HG02759 (cell line): ENCODE measurements at regions not wholly inside any gene's neighbourhood (a gene's known extent, or its start where the extent isn't known, plus 50 kb on each side); places are given as distances from the start of the nearest gene placed in this dataset.

Experiments
- ATAC-seq: cut with Tn5 transposase; IDR thresholded peaks from one replicate; pipeline ENCODE4 v1.9.1; 2021; ENCODE audit warnings: mild to moderate bottlenecking, moderate library complexity; ENCODE audit not compliant: unreplicated experiment

DNA sequence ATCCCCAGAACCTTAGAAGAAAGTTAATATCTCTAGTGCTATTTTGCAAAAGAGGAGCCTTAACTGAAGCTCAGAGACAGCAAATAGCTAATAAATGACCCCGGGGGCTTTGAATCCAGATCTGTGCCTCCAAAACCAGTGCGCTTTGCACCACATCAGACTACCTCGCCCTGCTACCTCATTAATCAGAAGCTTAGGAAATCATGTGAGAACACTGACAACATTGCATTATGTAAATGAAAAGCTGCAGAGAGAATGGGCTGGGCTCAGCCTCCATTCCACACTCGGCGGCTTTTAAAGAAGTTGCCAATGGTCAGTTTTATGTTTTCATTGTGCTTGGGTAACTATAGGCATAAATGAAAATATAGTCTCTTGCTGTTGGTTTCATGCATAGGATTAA, 54.0 kb upstream of the STMND1 start:
- no peak for ATAC-seq

DNA sequence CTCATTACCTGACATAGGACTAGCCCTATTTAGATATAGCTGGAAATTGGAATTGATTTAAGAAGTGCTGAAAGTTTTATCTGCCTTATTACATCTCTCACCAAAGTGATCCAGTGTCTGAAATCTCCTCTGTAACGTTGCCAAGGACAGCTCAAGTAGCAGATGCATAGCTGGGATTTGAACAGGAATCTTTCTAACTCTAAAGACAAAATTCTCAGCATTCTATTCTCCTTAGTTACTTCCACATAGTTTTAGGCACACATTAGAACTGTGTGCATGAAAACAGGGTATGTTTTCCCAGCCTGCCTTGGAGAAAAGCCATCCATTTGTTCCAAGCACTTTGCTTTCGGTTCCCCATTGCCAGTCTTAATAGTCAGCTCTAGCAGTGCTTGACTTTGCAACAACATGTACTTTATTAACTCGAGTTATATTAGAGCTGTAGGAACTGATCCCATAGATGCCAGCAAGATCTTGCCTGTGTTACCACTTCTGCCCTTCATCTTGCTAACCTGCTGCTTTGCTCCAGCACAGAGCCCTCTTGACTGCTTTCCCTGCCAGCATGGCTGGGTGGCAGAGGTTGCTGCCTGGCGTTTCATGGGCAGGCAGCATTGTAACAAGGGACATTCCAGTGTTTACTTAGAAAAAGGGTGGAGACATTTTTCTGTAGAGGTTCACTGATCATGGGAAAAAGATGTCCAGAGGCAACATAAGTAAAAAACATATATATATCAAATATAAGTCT, 56.1 kb upstream of the STMND1 start:
- ATAC-seq, result no peak

DNA sequence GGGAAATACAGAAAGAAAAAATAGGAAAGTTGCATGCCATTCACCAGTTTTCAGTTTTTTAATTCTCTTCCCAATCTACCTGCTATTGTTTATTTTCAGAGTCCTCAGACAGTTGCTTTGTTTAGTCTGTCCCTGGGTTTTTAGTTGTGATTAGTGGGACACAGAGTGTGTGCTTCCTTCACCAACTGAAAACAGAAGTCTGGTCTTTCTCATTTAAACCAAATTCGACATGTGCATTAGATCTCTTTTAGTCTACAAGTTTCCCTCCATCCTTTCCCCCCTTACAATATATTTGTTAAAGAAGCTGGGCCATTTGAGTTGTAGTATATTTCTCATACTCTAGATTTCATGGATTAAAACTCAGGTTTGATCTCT, 58.7 kb upstream of the STMND1 start:
- ATAC-seq, result no peak

DNA sequence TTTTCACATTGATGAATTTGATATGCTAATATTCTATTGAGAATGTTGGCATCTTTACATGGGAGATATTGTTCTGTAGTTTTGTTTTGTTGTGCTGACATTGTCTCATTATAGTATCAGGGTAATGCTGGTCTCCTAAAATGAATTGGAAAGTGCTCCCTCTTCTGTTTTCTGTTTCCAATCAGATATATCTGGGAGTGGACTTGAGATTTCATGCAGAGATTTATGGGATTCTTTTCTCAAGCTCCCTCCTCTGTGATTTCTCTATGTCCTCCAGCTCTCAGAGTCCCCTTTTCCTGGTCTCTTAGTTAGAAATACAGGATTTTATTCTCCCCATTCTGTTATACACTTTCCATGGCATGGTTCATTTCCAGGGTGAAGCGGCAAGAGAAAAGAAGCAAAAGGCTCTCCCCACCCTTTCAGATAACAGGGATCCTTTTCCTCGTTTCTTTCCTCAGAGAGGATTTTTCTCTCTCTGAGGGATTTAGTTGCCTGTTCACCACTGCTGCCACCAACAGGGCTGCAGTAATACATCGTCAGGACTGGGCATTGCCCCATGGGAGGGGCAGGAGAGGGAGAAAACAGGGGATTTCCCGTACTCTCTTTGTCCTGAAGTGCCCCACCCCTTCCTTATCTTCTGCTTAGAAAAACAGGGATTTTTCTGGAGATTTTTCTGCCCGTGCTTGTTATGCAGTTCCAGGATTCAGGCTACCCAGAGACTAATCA, 59.3 kb upstream of the STMND1 start:
- ATAC-seq, result no peak

DNA sequence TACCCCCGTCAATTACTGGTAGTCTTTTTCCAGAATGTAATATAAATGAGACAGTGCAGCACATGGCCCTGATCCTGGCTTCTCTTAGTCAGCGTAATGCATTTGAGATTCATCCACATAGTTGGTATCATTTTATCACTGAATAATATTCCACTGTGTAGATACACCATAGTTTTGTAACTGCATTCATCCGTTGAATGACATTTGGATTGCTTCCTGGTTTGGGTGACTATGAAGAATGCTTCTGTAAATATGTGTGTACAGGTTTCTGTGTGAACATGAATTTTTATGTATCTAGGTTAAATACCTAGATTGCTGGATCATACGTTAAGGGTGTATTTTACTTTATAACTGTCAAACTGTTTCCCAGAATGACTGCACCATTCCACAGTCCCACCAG, 62.6 kb upstream of the STMND1 start:
- ATAC-seq, result no peak

DNA sequence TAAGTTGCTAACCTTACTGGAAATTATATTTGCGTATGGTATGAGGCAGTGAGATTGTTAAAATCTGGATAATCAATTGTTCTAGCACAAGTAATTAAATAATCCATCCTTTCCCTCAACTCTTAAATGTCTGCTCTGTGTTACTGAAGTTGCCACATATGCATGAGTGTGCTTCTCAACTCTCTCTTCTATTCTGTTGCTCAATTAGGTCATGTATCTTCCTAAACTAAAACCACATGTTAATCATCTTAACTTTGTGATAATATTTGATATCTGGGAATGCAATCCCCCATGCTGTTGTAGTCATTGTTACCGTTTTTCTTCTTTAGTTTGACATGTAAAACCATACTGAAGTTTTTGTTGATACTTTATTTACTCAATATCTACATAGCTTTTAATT, 63.5 kb upstream of the STMND1 start:
- no peak for ATAC-seq

DNA sequence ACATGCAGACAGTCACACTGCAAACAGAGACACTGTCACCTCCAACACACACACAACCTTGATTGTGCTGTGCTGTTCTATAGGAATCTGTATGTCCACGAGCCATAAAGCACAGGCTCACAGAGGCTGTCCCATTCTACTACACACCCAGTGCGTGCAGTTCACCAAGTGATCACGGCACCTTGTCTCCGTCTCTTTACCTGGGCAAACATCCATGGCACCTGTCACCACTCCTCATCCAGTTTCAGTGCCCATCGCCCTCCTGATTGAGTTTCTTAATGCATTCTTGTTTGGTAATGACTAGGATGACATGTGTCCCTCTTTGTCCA, 65.8 kb upstream of the STMND1 start:
- no peak for ATAC-seq

DNA sequence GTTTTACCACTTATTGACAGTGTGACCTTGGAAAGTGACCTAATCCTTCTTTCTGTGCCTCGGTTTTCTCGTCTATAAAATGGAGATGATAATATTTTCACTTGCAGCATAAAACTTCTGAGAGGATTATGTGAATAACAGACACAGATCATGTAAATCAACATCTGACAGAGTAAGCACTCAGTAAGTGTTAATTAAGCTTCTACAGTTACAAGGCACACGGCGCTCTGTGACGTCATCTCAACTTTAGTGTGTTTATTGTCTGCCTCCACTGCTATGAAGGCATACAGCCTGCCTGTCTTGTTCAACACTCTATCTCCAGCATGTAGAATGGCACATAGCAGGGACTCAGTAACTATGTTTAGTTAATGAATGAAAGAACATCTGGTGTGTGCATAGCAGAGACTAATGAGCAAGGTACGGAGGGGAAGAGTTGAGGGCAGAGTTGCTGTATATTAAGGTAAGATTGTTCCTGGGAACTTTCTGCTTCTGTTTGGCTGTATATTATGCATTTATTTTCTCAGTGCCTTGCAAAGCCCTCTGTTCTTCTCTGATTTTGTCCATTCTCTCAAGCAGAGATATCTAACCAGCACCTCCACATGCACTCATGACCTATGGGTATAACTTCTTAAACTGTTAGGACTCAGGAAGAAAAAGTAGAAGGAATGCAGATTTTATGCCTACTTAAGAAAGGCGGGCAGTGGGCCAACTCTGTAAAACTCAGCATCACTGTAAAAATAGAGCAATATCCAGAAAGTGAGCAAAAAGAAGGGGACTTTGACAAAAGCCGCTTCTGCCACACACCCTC, 66.4 kb upstream of the STMND1 start:
- ATAC-seq, result no peak

DNA sequence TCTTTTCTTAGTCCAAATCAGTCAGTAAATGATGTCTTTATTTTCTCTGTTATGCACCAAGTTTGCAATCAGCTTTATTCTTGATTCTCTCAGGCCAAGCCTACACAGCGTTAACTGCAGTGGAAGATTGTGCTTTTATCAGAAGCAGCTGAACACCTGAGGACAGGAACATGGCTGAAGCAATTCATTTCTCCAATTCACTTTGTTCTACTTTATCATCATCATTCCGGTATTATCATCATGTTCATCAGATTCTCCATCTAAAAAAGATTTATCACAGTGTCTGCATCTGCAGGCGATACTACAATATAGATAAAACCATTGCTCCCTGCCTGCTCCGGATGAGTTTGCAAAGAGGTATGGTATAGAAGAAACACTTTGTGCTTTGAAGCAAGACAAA, 68.1 kb upstream of the STMND1 start:
- ATAC-seq, result no peak

DNA sequence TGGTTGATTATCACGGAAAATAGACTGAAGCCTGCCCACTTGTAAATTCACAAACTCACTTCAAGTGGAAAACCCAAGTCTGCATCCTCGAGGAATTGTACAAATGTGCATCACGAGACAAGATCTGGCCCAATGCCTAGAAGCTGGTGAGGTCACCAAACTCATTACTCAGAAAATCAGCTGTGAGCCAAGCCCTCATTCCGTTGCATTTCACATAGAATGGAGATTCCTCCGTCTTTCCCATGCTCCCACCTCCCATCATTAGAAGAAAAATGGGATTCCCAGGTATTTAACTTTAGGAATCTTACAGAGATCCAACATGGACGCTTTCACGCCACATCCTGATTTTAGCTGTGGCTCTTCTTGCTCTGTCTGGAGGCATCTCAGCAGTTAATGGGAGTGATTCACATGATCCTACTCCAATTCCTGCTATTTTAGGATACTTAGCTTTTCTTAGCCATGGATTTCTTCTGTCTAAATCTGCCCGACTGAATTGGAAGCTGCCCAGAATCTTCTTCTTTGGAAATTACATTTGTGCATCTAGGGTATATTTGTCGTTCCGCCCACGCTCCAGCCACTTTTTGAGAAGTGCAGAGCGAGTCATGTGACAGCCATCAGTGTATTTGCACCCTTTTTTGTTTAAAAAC, 68.7 kb upstream of the STMND1 start:
- ATAC-seq, result no peak

DNA sequence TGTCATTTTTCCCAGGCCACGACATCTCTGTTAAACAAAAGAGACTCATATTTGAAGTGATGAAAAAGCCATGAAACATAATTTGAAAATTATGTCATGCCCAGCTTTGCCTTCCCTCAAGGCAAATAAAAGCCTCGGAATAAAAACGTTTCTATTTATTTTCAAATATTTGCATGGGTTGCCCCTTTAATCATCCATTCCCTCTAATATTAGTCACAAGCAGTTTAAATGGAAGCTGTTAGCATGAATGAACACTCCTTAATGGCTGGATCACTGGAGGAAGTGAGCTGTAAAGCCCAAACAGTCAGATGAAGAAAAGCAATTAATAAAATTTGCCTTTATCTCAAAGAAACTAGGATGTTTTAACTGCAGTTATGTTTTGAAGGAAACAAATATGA, 69.3 kb upstream of the STMND1 start:
- ATAC-seq, result no peak

DNA sequence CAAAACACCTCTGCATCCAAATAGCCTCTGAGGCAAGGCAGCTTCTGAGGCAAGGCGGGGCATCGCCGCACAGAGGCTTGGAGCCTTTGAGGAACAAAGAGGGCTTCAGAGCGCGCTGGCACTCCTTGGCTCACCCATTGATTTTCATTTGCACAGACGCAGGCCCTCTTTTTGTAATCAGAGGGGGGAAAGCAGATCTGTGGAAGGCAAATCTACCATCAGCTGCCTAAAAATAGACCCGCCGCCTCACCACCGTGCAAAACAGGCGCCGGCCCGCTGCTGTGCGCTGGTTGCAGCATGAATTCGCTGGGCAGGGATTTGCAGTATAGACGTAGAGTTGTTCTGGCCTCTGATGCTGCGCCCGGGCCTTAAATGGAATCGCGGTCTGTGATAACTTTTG, 69.9 kb upstream of the STMND1 start:
- ATAC-seq, result no peak

DNA sequence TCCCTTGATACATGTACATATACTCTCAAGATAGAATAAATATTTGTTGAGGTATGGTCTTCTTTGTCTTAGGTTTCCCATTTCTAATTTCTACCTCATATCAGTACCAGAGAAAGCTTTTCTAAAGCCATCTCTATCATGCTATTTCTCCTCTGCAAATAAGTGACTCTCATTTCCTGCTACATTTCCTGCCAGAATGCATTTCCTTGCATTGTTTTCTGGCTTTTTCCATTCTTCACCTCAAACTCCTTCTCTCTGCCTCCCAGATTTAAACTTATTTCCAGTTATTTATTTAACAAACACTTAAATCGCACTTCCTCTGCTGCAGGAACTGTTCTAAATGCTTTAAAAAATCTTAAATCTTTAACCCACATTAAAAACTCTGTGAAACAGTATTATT, 74.4 kb upstream of the STMND1 start:
- ATAC-seq, result no peak

DNA sequence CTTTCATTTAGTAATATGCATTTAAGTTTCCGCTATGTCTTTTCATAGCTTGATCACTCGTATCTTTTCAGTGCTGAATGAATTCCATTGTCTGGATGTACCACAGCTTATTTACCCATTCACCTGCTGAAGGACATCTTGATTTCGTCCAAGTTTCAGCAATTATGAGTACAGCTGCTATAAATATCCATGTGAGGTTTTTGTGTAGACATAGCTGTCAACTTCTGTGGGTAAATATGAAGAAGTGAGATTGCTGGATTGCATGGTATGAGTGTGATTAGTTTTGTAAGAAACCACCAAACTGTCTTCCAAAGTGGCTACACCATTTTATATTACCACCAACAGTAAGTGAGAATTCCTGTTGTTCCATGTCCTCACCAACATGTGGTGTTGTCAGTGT, 79.2 kb upstream of the STMND1 start:
- peak; percentile 78 for ATAC-seq

DNA sequence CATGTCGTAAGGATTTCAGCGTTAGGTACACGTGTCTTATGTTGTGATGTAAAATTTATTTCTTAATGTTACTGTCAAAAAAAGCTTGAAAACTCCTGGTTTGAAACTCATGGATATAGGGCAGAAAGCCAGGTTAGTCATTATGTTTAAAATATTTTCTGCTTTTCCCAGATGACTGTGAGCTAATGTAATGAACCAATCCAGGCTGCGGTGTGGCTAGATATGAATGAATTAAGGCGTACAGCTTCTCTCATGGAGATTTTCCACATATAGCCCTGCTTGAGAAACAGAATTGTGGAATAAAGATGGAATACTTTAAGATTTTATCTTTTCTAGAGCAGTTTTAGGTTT, 80.3 kb upstream of the STMND1 start:
- no peak for ATAC-seq

DNA sequence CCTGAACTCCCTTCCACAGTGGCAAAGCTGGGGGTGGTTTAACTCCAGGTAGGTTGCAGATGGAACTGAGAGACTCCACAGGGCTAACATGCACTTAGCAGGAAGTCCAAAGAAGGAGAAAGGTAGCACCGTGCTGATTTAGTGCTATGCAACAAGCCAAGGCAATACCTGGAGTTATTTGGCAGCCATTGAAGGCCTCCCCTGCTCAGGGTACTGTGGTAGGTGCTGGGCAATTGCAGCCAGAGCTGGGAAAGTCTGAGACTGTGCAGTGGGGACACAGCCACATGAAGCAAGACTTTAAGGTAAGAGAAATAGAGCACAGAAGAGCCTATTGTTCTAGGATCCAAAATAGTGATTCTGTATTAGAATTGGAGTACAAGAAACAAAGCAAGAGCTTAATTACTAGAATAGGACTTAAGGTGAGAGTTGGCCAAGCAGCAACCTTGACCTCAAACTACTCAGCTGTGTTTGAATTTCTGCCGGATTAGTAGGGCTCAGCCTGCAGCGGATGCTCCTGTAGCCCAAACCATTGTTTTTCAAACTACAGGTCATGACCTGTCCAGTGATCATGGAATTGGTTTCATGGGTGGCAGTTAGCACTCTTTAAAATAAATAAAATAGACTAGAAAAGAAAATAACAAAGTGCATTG, 80.8 kb upstream of the STMND1 start:
- no peak for ATAC-seq

DNA sequence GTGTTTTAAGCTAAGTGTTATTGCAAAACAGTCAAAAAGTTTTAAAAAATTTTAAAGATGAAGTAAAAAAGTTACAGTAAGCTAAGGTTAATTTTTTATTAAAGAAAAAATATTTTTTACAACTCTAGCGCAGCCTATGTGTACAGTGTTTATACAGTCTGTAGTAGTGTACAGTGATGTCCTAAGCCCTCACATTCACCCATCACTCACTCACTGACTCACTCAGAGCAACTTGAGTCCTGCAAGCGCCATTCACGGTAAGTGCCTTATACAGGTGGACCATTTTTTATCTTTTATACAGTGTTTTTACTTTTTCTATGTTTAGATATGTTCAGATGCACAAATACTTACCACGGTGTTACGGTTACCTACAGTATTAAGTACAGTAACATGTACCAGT, 83.4 kb upstream of the STMND1 start:
- ATAC-seq, result no peak

DNA sequence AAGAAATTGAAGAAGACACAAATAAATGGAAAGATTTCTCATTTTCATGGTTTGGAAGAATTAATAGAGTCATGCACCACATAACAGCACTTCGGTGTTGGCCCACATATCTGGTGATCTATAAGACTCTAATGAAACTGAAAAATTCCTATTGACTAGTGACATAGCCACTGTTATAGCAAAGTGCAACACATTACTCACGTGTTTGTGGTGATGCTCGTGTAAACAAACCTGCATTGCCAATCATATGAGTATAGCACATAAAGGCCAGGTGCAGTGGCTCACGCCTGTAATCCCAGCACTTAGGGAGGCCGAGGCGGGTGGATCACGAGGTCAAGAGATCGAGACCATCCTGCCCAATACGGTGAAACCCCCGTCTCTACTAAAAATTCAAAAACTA, 84.4 kb upstream of the STMND1 start:
- no peak for ATAC-seq

DNA sequence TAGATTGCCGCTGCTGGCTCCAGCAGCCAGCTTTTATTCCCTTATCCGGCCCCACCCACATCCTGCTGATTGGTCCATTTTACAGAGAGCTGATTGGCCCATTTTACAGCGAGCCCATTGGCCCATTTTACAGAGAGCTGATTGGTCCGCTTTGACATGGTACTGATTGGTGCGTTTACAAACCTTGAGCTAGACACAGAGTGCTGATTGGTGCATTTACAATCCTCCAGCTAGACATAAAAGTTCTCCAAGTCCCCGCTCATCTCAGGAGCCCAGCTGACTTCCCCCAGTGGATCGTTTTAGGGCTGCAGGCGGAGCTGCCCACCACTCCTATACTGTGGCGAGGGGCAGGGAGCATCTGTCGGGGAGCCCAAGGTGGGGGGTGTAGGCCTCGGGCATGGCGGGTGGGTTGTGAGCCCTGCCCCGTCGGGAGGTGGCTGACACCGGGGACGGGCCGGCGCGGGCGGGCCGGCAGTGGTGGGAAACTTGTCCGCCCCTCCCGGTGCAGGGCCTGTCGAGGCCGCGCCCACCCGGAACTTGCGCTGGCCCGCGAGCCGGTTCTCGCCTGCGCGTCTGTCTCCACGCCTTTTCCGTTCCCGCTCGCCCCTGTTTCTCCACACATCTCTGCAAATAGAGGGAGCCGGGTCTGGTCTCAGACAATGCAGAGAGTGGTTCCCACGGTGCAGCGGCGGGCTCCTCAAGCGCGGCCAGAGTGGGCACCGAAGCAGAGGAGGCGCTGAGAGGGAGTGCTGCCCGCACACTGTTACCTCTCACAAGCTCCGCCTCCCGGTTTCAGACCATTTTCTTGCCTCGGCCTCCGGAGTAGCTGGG, 86.1 kb upstream of the STMND1 start:
- ATAC-seq, result peak; percentile 22

DNA sequence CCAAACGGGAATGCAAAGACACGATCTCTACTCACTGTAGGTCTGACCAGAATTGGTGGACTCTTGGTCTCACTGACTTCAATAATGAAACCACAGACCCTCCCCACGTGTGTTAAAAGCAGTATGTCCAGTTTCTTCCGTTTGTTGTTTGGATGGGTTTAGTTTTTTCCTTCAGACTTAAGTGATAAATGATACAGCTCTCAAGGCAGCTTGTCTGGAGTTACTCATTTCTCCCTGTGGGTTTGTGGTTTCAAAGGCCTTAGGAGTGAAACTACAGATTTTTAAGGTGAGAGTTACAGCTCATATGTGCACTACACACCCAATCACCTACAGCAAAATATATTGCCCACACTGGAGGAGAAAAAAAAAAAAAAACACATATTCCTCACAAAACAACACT, 86.7 kb upstream of the STMND1 start:
- ATAC-seq, result peak; percentile 98
